HG03571 (cell line): ENCODE measurements at regions not wholly inside any gene's neighbourhood (a gene's known extent, or its start where the extent isn't known, plus 50 kb on each side); places are given as distances from the start of the nearest gene placed in this dataset.

Source experiments
- ATAC-seq: cut with Tn5 transposase; IDR thresholded peaks from one replicate; pipeline ENCODE4 v1.9.1; 2021; ENCODE audit not compliant: unreplicated experiment

DNA sequence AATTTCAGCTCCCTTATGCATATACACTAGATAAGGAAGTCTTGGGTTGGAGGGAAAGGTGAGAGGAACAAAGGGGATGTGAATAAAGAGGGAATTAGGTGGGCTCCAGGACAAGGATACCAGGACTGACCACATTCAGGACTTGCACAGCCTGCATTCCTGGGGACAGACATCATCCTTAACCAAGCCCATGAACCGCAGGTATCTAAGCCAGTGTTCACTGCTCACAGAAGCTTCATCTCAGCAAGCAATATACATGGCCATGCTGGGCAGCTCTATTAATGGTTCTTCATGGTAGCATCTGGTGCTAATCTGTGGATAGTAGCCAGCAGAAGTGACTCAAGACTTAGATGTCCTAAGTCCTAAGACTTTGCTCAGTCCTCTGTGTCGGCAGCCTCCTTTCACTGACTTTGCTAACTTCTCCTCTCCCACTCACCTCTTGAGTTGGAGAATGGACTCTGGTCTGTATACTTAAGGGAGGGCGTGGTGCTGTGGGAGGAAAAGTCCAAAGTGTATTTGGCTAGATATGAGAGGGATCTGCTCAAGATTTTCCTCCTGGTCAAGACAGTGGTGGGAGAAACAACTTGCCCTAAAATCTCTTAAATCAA lies 136.1 kb downstream of the ASCL1 start:
- no peak for ATAC-seq

DNA sequence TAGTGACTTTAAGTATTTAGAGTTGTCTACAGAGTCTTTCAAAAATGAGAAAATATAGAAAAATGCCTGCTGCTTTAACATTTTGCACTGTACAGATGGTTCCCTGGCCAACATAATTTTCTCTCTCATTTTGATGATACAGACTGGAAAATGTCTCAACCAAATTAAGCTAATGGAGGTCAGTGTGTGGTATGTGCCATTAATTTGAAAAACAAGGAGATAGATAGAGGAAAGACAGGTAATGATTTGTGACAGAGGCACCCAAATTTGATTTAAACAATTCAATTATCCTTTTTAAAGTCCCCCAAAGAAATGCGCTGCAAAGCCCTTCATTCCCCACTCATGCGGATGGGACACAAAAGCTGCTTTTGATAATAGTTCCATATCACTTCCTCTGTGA lies 140.0 kb downstream of the ASCL1 start:
- no peak for ATAC-seq

DNA sequence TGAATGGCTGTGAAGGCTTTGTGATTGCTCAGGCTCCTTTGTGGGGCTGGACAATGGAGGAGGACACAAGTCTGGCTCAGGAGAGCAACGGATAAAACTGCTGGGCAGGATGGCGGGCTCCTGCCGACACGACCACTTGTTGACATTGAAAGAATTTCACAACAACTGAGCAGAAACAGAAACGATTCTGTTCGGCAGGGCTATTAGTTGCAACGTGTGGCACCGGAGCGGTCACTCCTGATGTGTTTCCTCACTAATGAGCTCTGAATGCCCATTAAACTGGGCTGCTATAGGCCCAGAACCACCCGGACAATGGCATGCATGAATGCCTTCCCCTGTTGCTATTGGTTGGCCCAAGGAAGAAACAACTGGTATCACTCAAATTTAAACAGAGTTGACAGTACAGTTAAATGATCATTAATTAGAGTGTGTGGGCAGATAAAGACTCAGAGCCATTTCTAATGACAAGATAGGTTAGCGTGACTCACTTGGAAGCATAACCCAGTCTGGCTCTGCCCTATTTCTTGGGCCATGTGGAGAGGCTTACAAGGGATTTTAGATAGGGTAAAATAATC lies 142.9 kb downstream of the ASCL1 start:
- ATAC-seq = no peak

DNA sequence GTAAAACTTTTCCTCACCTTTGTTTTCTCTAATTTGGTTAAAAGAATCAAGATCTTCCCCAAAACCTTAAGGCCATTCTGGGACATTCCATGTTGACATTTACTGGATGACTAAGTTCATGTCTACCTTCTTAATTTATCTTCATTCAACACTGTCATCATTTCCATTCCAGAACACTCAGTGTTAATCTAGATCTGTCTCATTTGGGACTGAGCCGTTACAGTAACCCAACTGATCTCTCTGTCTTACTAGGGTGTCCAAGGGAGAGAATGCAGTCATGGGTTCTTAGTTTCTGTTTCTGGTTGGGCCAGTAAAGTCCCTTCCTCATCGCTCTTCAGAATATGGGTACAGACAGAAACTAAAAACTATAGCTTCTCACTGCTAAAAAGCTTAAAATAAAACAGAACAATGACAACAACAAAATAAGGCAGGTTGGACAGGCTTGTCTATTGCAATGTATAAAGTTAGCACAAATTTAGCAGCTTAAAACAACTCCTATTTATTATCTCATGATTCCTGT lies 144.8 kb downstream of the ASCL1 start:
- peak; percentile 75 for ATAC-seq

DNA sequence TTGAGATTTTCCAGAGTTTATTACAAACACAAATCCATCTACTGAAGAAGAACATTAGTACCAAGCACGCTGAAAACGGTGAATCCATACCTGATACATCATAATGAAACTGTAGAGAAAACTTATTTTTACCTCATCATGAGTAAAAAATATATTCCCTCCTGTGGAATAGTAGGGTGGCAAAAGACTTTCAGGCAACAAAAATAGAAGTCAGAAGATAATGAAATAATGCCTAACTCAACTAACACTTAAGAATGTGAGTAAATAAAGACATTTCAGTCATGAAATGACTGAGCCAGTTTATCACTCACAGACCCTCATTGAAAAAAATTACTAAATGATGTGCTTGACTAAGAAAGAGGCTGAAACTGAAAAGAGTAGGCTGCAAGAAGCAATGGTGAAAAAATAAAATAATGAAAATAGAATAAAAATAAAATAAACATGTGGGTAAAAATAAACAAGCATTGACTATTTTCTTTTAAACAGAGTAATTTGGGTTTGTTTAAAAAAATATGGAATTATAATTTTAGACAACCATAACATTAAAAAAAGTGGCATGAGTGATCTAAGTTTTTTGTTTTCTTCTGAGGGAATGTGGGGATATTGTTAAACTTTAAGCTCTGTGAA lies 148.6 kb downstream of the ASCL1 start:
- ATAC-seq = peak; percentile 56

DNA sequence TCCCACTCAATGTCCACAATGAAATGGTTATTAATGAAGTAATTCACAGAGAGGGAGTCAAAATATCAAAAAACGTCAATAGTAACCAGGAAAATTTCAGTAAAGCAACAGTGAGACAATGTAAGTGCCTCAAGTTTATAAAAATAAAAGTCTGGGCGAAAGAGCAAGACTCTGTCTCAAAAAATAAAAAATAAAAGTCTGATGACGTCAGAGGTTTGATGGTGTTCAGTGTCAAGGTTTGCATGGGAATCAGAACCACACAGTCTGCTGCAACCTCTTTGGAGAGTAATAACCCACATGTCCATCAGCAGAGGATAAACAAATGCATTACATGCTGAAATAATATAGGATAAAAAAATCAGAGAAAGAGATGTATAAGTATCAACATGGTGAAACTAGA lies 152.4 kb downstream of the ASCL1 start:
- no peak for ATAC-seq

DNA sequence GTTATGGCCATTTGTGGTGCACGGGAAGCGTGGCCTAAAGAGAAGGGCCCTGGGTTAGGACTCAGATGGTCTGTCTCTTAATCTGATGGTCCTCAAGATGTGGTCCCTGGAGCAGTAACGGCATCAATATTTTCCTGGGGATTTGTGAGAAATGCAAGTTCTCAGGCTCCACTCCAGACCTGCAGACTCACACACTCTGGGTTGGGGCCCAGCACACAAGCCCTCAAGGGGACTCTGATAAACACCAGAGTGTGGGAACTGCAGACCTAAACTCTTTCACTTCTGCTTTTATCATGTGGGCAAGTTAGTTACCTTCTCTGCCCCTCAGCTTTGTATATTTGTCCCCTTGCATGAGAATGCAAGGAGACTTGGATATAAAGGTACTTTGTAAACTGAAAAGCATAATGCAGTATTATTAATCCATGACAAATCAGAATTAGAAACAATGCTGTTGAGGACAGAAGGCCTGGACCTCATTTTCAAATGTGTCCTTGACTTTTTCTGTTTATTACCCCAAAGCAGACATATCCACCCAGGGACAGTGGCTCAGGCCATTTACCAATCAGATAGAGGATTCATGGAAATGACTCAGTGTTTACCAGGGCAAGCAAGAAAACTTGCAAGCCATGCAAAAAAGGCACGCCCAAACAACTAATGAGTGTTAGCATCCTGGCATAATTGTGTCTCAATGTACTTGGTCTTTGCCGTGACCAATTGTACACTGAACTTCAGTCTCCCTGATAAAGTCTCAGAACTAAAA lies 157.0 kb downstream of the ASCL1 start:
- ATAC-seq = peak; percentile 97

DNA sequence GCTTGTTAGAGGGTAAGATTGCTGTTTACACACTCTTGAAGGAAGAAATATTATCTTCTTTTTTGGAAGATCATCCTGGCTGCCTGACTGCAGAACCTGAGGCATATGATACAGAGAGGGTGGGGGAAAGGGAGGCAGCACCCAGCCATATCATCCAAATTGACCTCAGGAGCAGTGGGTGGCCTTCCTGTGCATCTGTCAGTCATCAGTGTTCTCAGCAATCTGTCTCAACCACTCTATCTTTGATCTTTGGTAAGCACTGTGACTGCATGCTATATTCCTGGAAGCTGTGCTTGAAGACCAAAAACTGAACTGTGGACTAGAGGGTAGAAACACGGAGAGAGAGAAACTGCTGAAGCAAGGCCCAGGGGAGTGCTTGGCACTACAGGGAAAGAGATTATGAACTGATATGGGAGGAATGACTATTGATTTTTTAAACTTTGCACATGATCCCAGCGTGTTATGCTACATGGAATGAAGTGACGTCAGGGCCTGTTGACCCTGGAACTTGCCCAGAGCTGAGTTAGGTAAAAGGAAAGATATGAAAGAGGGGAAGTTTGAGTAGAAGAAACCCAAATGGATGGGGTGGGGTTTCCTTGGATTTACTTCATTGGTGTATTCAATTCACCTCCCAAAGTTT lies 171.5 kb downstream of the ASCL1 start:
- no peak for ATAC-seq

DNA sequence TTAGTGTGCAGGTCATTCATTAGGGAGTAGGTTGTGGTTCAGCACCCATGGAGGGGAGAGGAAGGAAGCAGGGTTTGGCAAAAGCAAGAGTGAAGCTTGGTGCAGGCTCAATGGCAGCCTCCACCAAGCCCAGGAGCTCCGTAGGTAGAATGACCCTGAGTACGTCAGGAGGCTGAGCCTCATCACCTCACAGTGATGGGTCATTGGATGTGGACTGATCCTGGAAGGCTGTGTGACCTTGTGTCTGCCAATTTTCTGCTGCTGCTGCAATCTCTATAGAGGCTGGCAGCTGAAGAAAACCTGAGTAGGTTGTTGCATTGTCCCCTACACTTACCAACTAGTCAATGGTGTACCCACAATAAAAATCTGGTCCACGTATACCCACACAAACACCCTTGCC lies 173.1 kb downstream of the ASCL1 start:
- ATAC-seq = no peak

DNA sequence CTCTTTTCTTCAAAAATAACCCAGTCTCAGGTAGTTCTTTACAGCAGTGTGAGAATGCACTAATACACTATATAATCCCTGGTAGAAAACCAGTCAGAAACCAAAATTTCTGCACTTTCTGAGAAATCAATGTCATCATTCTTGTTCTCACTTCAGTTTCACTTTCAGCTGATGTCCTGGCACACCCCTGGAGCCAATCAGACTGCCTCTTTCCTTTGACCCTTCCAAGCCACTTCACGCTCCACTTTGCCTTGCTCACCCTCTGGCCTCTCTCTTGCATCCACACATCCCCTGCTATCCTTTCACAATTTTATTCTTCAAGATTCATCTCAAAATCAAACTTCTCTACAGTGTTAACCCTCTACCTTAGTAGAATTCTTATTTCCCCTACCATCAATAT lies 181.1 kb downstream of the ASCL1 start:
- no peak for ATAC-seq

DNA sequence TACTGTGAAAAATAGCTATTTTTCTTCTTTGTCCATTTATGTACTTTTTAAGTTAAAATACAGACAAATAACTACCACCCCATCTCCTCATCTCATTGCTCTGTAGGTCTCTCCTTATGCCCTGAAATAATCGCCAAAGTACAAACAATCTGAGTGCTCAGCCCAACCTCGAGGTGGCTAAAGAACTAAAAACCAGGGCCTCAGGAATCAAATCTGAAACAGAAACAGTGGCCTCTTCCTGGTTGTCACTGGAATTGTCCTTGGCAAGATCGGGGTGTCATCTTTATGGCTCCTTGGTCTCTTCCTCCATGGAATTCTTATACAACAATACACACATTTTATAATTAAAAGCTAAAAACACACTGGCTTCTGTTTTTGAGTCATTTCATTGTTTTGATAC lies 182.4 kb downstream of the ASCL1 start:
- no peak for ATAC-seq

DNA sequence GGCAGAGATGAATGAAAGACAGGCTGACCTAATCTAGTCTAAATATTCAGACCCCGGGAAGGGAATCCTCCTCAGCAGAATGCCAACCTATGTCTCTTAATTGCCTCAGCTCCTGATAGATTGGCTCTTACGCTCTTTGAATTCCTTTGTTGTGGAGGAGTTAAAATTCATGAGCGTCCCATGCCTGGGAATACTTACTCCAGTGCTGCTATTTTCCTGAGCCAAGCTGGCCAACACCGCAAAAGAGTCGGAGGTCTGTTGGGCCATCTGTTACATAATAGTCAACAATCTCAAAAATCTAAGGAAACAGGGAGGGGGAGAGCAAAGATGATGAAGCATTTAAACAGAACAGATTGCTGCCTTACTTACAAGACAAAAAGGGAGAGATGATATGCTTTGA lies 182.8 kb downstream of the ASCL1 start:
- ATAC-seq = no peak

DNA sequence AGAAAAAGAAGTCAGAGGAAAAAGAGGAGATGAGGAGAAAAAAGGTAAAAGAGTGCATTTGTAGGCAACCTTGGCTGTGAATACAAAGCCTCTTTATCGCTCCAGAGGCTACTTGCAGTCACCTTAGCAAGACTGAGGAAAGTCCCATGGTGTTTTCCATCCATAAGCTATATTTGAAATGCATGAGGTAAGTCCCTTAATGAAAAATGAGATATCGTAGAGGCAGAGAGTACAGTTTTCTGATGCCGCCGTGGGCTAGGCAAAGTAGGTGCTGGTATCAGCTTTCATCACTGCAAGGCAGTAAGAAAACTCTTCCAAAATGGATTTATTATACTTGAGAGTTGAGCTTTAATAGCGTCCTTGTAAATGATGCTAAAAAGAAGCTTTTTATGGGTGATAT lies 186.8 kb downstream of the ASCL1 start:
- ATAC-seq = no peak

DNA sequence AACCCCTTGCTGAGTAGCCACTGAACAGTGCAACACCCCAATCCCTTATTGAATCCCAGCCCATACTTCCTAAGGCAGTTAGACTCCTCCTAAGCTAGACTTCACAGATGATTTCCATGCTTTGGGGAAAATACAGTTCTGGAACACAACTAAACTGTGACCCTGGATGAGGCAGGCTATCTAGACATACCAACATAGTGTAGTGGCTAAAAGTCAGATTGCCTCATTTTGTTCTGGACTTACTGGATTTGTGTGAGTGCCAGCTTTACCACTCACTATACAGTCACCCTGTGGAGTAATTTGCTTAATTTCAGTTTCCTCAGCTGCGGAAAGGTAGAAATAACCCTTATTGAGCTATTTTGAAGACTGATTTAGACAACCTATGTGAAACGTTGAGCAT lies 203.1 kb downstream of the ASCL1 start:
- no peak for ATAC-seq

DNA sequence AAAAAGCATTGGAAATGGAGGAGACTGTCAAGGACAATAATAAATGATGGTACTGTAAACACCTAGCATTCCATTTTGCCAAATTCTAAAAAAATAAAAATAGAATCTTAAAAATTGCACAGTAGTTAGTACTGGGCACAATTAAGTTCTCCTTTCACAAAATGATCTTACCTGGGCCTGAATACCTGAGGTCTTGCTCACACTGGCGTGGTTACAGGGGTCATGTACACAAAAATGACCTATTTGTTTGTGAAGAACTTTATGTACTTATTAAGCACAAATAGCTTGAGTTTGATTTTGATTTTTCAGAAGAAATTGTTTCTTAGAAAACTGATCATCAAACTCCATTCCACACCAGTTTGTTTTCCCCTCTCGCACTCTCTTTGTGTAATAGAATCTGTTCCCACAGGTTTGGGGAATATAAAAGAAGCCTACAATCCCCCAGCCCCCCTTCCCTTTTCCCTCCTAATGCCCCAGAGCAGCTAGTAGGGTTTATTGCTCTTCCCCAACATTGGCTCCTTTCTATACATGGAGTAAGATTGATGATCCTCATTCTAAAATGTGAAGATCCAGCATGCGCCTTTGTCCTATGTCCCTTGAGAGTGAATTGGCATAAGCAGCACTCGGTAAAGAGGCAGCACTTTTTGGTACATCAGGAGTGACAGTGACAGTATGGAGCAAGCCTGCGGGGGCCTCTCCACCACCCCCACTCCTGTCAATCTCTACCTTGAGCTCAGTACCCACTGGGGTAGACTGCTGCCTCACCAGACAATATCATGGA lies 204.3 kb downstream of the ASCL1 start:
- ATAC-seq = no peak

DNA sequence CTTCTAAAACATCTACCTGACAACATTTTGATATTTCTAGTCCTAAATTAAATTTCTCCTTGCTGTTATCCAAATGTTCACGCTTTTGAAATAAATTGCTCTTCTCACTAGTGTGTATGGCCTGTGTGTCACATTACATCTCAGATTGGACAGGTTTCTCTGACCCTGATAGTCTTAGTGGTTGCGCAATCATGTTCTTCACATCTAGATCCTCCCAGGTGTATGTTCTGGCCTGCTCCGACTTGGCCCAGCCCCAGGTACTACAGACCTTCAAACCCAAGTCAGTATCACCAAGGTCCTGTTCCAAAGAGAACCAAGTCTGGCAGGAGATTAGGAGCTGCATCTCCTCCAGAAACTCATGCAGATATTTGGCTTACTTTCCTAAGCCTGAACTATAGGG lies 209.5 kb downstream of the ASCL1 start:
- no peak for ATAC-seq

DNA sequence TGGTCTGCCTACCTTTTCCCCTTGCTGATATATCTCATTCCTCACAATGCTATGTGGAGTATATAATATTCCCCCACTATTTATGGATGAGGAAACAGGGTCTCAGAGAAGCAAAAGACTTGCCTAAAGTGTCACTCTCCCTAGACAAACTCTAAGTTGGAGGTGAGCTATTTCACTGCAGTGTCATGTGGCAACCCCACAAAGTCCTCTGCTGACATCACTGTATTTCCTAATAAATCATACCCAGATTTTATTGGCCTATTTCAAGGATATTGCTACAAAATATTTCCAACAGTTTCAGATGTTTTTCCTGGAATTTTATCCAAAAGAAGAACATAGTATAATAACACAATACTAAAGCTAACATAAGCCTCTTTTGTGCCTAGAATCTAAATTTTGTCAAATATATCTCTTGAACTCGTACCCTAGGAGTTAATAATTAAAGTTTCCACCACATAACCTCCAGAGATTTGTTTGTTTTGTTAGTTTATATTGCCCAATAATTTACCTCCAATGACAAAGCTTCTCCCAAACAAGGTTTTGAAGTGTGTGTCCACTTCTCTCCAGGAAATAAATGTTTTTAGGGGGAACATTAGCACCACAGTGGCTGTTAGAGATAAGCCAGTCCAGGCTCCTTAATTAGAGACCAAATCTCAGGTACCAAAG lies 215.1 kb downstream of the ASCL1 start:
- no peak for ATAC-seq

DNA sequence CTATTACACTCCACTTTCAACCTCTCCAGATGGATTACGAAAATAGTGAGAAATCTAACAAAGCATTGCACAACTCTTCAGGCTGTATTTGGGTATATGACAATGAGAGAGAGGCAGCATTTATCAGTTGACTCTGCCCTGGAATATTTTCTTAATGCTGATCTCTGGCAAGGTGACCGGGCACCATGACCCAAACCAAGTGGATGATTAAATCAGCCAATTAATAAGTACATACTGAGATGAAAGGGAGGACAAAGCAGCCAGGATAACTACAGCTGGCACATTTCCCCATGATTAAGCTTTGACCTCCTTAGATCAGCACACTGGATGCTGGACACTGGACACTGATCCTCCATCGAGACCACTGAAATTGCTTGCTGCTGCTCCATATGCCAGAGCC lies 218.2 kb downstream of the ASCL1 start:
- no peak for ATAC-seq

DNA sequence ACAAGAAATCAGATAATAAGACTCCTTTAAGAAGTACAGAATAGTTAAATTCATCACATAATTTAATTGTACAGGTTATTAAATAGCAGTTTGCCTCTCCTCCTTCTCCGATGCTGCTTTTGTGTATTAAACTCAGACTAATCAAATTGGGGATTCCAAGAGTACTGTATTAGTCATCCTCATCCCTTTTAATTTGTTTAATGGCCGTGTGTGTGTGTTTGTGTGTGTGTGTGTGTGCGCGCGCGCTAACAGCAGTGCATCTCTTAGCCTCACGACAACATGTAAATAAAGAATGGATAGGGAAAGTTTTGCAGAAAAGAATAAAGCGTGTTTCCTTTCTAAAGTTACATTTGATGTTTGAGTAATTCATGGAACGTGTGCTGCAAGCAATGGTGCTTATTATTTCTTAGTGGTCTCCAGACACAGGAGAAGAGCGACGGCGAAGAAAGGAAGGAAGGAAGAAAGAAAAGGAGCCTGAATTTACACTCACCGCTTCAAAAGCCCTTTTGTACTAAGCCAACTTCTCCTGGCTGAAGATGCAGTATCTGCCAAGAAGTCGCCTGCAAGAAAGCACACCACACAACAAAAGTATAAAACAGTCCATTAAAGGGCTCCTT lies 220.3 kb downstream of the ASCL1 start:
- ATAC-seq = no peak
